GM12878 (cell line): ENCODE measurements at regions not wholly inside any gene's neighbourhood (a gene's known extent, or its start where the extent isn't known, plus 50 kb on each side); places are given as distances from the start of the nearest gene placed in this dataset.

Experiments used
- ATAC-seq: fragments of 200-7000 bp; cut with Tn5 transposase; 3 replicates; pipeline ENCODE4 v1.9.1; 2020; ENCODE audit warnings: mild to moderate bottlenecking, moderate library complexity
- BruUV-seq: library from RNA; stranded (reverse); fragments of 400-500 nt; replicated peaks from 2 replicates; lab custom pipeline; 2021; lab: Mats Ljungman, UMichigan
- CTCF ChIA-PET: fragments of 300-600 bp; sonication (Branson Sonifier 250); formaldehyde crosslinking; extraction: SDS; loops from one replicate; lab custom pipeline; 2021; ENCODE audit warnings: inconsistent platforms; lab: Yijun Ruan, JAX
- POLR2A ChIA-PET: fragments of 350-600 bp; formaldehyde crosslinking; extraction: SDS; loops from one replicate; lab custom pipeline; 2021; ENCODE audit warnings: inconsistent platforms; lab: Charles Lee
- RAD21 ChIA-PET: fragments of 300-600 bp; sonication (Branson Sonifier 250); formaldehyde crosslinking; loops from one replicate; lab custom pipeline; 2023; ENCODE audit warnings: antibody characterized with exemption; ENCODE audit not compliant: unreplicated experiment; lab: Charles Lee
- SMC1A ChIA-PET: fragments of 300-600 bp; sonication (Branson Sonifier 250); formaldehyde crosslinking; loops from one replicate; lab custom pipeline; 2023; ENCODE audit not compliant: unreplicated experiment, uncharacterized antibody; lab: Charles Lee
- DNase-seq: peaks from one replicate; pipeline ENCODE4 v3.0.0-alpha.2; 2011; ENCODE audit warnings: low read depth, low spot score
- FAIRE-seq: peaks from 3 replicates; lab custom pipeline; 2011; peaks lifted over from hg19 to GRCh38; lab: Jason Lieb, UNC
- H2AFZ ChIP-seq: 2 replicates; pipeline ENCODE4 v1.6.0; 2011; ENCODE audit warnings: low read depth, low read length, control low read depth; ENCODE audit not compliant: control insufficient read depth
- H3K27ac ChIP-seq: 2 replicates; pipeline ENCODE4 v1.5.1; 2011; ENCODE audit warnings: control low read depth; ENCODE audit not compliant: control insufficient read depth, insufficient read depth
- H3K27me3 ChIP-seq, 2 experiments: replicated peaks in 1 of 2; 2 replicates each; pipeline versions ENCODE4 v1.6.0 to v1.6.1; 2011; ENCODE audit warnings: low read length in 1 of 2; ENCODE audit not compliant: control insufficient read depth in 2 of 2, insufficient read depth in 2 of 2
- H3K36me3 ChIP-seq, 2 experiments: 2 replicates each; pipeline ENCODE4 v1.5.1; 2011; ENCODE audit warnings: low read length in 1 of 2; ENCODE audit not compliant: control insufficient read depth in 2 of 2, insufficient read depth in 2 of 2
- H3K4me1 ChIP-seq: 2 replicates; pipeline ENCODE4 v1.6.1; 2011; ENCODE audit warnings: mild to moderate bottlenecking, low read length, moderate library complexity, mixed read lengths; ENCODE audit not compliant: control insufficient read depth, insufficient read depth
- H3K4me2 ChIP-seq: 2 replicates; pipeline ENCODE4 v1.6.0; 2011; ENCODE audit warnings: control low read depth; ENCODE audit not compliant: control insufficient read depth, insufficient read depth
- H3K4me3 ChIP-seq: fragments of 200-600 bp; sonication (generic); 2 replicates; pipeline ENCODE4 v1.5.1; 2016
- H3K79me2 ChIP-seq: 2 replicates; pipeline ENCODE4 v1.6.0; 2011; ENCODE audit warnings: low read length; ENCODE audit not compliant: control insufficient read depth, insufficient read depth
- H3K9ac ChIP-seq: 2 replicates; pipeline ENCODE4 v1.8.0; 2011; ENCODE audit warnings: low read length, control low read depth, mixed read lengths; ENCODE audit not compliant: control insufficient read depth, insufficient read depth
- H3K9me3 ChIP-seq: replicated peaks from 3 replicates; pipeline ENCODE4 v1.5.1; 2011; ENCODE audit warnings: mild to moderate bottlenecking, low read length; ENCODE audit not compliant: control insufficient read depth, insufficient read depth
- H4K20me1 ChIP-seq: 2 replicates; pipeline ENCODE4 v1.6.0; 2011; ENCODE audit not compliant: control insufficient read depth, insufficient read depth
- CTCF ChIP-seq, 3 experiments: IDR thresholded peaks in 2 of 3; conservative IDR thresholded peaks in 1 of 3; 2 replicates each; pipeline ENCODE4 v1.5.1; 2011; ENCODE audit warnings: low read depth in 3 of 3, low read length in 3 of 3, mild to moderate bottlenecking in 3 of 3, control low read depth in 2 of 3, moderate library complexity in 2 of 3, inconsistent platforms in 1 of 3, mixed read lengths in 1 of 3; ENCODE audit not compliant: control insufficient read depth in 2 of 3, insufficient read depth in 1 of 3; ENCODE audit errors: extremely low read depth in 1 of 3
- IKZF2 ChIP-seq, 2 experiments: fragments of 450-650 bp; IDR thresholded peaks; 2 replicates each; pipeline ENCODE4 v1.6.1; 2017; ENCODE audit warnings: mild to moderate bottlenecking in 2 of 2, moderate library complexity in 2 of 2
- RAD21 ChIP-seq: IDR thresholded peaks from 2 replicates; pipeline ENCODE4 v1.6.1; 2011; ENCODE audit warnings: mild to moderate bottlenecking, low read depth, low read length, moderate library complexity; ENCODE audit not compliant: insufficient read depth
- SMC3 ChIP-seq: IDR thresholded peaks from 2 replicates; pipeline ENCODE4 v1.6.1; 2011; ENCODE audit warnings: low read length, improper control_type of control experiment, borderline replicate concordance
- WGBS: methylation state at CpG from one replicate; pipeline ENCODE4 v1.1.6; 2016; ENCODE audit warnings: low lambda C conversion rate; ENCODE audit not compliant: insufficient replicate concordance, insufficient coverage; ENCODE audit errors: missing lambda C conversion rate; 5-methylcytosine and 5-hydroxymethylcytosine counted together
- in situ Hi-C: fragments of 300-500 bp; cut with MboI; formaldehyde crosslinking; loops from 9 replicates; pipeline ENCODE4 v1.14.3; 2018; ENCODE audit warnings: mixed read lengths
- intact Hi-C: fragments of 100-400 bp; cut with micrococcal nuclease; formaldehyde crosslinking; loops from one replicate; pipeline ENCODE4 v1.14.2; 2022; ENCODE audit not compliant: unreplicated experiment

GRCh38 chr3:182258538-182259177 is 534.6 kb upstream of the ATP11B start:
- no TSS peak for BruUV-seq
- Histone ChIP-seq H3K4me1 (no peaks in the 10 kb centered on the region), H3K9me3 (no peaks in the 10 kb centered on the region), H3K79me2 (no peaks in the 10 kb centered on the region), H3K4me2 (no peak overlapping the region), H3K9ac (no peak overlapping the region), H3K4me3 (no peak overlapping the region), H3K27me3 (no peaks in the 10 kb centered on the region; a peak in 1 of 4 replicates), H4K20me1 (no peaks in the 10 kb centered on the region), H2AFZ (no peak overlapping the region), H3K27ac (no peak overlapping the region), H3K36me3 (no peaks in the 10 kb centered on the region)
- TF ChIP-seq RAD21: peak; percentile 96
- TF ChIP-seq CTCF (IDR thresholded peaks at IDR 0.05 in 2 of 3, conservative IDR thresholded peaks at IDR 0.05 in 1 of 3; ENCODE audit: control insufficient read depth in 2 of 3, extremely low read depth in 1 of 3, insufficient read depth in 1 of 3, low read depth in 3 of 3, low read length in 3 of 3): peak; percentile 36 to 57 (median 38); a peak in 4 of 6 replicates
- peak; percentile 76; the same call in 1 of the 2 replicates for TF ChIP-seq SMC3
- no peak for TF ChIP-seq IKZF2 (IDR thresholded peaks at IDR 0.05)
- FAIRE-seq (peak; percentile 78), ATAC-seq (peak; percentile 55; the same call in 2 of the 3 replicates), DNase-seq (no peak)
- WGBS: 1% methylated on average over 3 of the region's 3 CpGs
- in situ Hi-C loops (loop anchor here (10.0 kb wide), 1 partner anchor 554 kb away; no protein-coding TSS in a partner anchor), intact Hi-C loops (loop anchor here (1.0 kb wide), 1 partner anchor 549 kb away; no protein-coding TSS in a partner anchor)
- ChIA-PET RAD21 (no interaction called here), CTCF (no interaction called here), POLR2A (no interaction called here), SMC1A (no interaction called here)
